ENCODE measurements at regions not wholly inside any gene's neighbourhood (a gene's known extent, or its start where the extent isn't known, plus 50 kb on each side); places are given as distances from the start of the nearest gene placed in this dataset.
"Not testable (repeated sequence)": the region's sequence is repeated elsewhere in the genome, so short reads cannot be mapped to it uniquely, and the experiment has no call there.

- no peak for DNase-seq
Observed at GRCh38 chr13:80168089-80168850, 172.7 kb downstream of the SPRY2 start.

GRCh38 chr13:80166352-80166751 lies 174.6 kb downstream of the SPRY2 start:
- DNase-seq = no peak

- DNase-seq = no peak
Observed at GRCh38 chr13:80164462-80164861, 176.5 kb downstream of the SPRY2 start.

GRCh38 chr13:80161896-80162295 lies 179.0 kb downstream of the SPRY2 start:
- DNase-seq = no peak

GRCh38 chr13:80161219-80161618 lies 179.7 kb downstream of the SPRY2 start:
- DNase-seq = no peak

GRCh38 chr13:80160110-80160509 lies 180.8 kb downstream of the SPRY2 start:
- no peak for DNase-seq

- DNase-seq = no peak
Observed at GRCh38 chr13:80157261-80157932, 183.5 kb downstream of the SPRY2 start.

- DNase-seq = not testable (repeated sequence)
Observed at GRCh38 chr13:80152142-80152541, 188.8 kb downstream of the SPRY2 start.

GRCh38 chr13:80151016-80151415 lies 189.9 kb downstream of the SPRY2 start:
- DNase-seq = no peak

GRCh38 chr13:80149736-80150135 lies 191.2 kb downstream of the SPRY2 start:
- no peak for DNase-seq

GRCh38 chr13:80145171-80145690 lies 195.7 kb downstream of the SPRY2 start:
- no peak for DNase-seq

- DNase-seq = no peak
Observed at GRCh38 chr13:80144493-80144892, 196.4 kb downstream of the SPRY2 start.

- no peak for DNase-seq
Observed at GRCh38 chr13:80141123-80141849, 199.6 kb downstream of the SPRY2 start.

- no peak for DNase-seq
Observed at GRCh38 chr13:80140685-80141084, 200.2 kb downstream of the SPRY2 start.

GRCh38 chr13:80139196-80139595 lies 201.7 kb downstream of the SPRY2 start:
- no peak for DNase-seq

- no peak for DNase-seq
Observed at GRCh38 chr13:80137994-80138393, 202.9 kb downstream of the SPRY2 start.

- no peak for DNase-seq
Observed at GRCh38 chr13:80134346-80134745, 206.6 kb downstream of the SPRY2 start.

GRCh38 chr13:80133631-80134261 lies 207.2 kb downstream of the SPRY2 start:
- DNase-seq = no peak

- no peak for DNase-seq
Observed at GRCh38 chr13:80132741-80133601, 208.0 kb downstream of the SPRY2 start.

- no peak for DNase-seq
Observed at GRCh38 chr13:80131204-80131603, 209.7 kb downstream of the SPRY2 start.

- no peak for DNase-seq
Observed at GRCh38 chr13:80126389-80127068, 214.4 kb downstream of the SPRY2 start.
